ENCODE measurements at regions not wholly inside any gene's neighbourhood (a gene's known extent, or its start where the extent isn't known, plus 50 kb on each side); places are given as distances from the start of the nearest gene placed in this dataset.
"Not testable (repeated sequence)": the region's sequence is repeated elsewhere in the genome, so short reads cannot be mapped to it uniquely, and the experiment has no call there.

- no peak for DNase-seq
Measured at GRCh38 chr3:104178680-104179079, 1188.0 kb upstream of the ALCAM start.

- no peak for DNase-seq
Measured at GRCh38 chr3:104180906-104181305, 1185.8 kb upstream of the ALCAM start.

- no peak for DNase-seq
Measured at GRCh38 chr3:104190681-104191080, 1176.0 kb upstream of the ALCAM start.

GRCh38 chr3:104198131-104198530, 1168.6 kb upstream of the ALCAM start:
- DNase-seq, result no peak

GRCh38 chr3:104206925-104207324, 1159.8 kb upstream of the ALCAM start:
- DNase-seq, result peak; percentile 71

GRCh38 chr3:104214277-104214676, 1152.4 kb upstream of the ALCAM start:
- DNase-seq, result no peak

GRCh38 chr3:104214937-104215336, 1151.8 kb upstream of the ALCAM start:
- no peak for DNase-seq

GRCh38 chr3:104219046-104219445, 1147.7 kb upstream of the ALCAM start:
- DNase-seq, result not testable (repeated sequence)

- no peak for DNase-seq
Measured at GRCh38 chr3:104234442-104235194, 1132.1 kb upstream of the ALCAM start.

- DNase-seq, result no peak
Measured at GRCh38 chr3:104244680-104245220, 1122.0 kb upstream of the ALCAM start.

- DNase-seq, result no peak
Measured at GRCh38 chr3:104245261-104245660, 1121.4 kb upstream of the ALCAM start.

GRCh38 chr3:104245981-104246380, 1120.7 kb upstream of the ALCAM start:
- DNase-seq, result no peak

- DNase-seq, result no peak
Measured at GRCh38 chr3:104257486-104257885, 1109.2 kb upstream of the ALCAM start.

GRCh38 chr3:104263477-104263876, 1103.2 kb upstream of the ALCAM start:
- DNase-seq, result no peak

- not testable (repeated sequence) for DNase-seq
Measured at GRCh38 chr3:104266219-104266618, 1100.5 kb upstream of the ALCAM start.

- DNase-seq, result no peak
Measured at GRCh38 chr3:104269771-104270170, 1096.9 kb upstream of the ALCAM start.

GRCh38 chr3:104273046-104273649, 1093.6 kb upstream of the ALCAM start:
- DNase-seq, result no peak

GRCh38 chr3:104275199-104275598, 1091.5 kb upstream of the ALCAM start:
- DNase-seq, result no peak

GRCh38 chr3:104279617-104280016, 1087.1 kb upstream of the ALCAM start:
- DNase-seq, result no peak

GRCh38 chr3:104281713-104282112, 1085.0 kb upstream of the ALCAM start:
- no peak for DNase-seq

- DNase-seq, result no peak
Measured at GRCh38 chr3:104286645-104287044, 1080.1 kb upstream of the ALCAM start.

- no peak for DNase-seq
Measured at GRCh38 chr3:104291437-104291851, 1075.3 kb upstream of the ALCAM start.

- no peak for DNase-seq
Measured at GRCh38 chr3:104291878-104292277, 1074.8 kb upstream of the ALCAM start.

GRCh38 chr3:104297617-104298016, 1069.1 kb upstream of the ALCAM start:
- no peak for DNase-seq

All from NCI-H2081 treated with DMSO at 0.1 percent for 48 hours (cell line).